Activated CD4-positive, alpha-beta T cell treated with anti-CD3 and anti-CD28 coated beads, Interleukin-2, amount 50 U/mL, for 24 hours (primary cell): ENCODE measurements at regions not wholly inside any gene's neighbourhood (a gene's known extent, or its start where the extent isn't known, plus 50 kb on each side); places are given as distances from the start of the nearest gene placed in this dataset.
"Not testable (repeated sequence)": the region's sequence is repeated elsewhere in the genome, so short reads cannot be mapped to it uniquely, and the experiment has no call there.

Experiments
- DNase-seq, 2 donors: peaks; one replicate each; pipeline ENCODE4 v3.0.0-alpha.2; 2020; ENCODE audit warnings: low read depth in 1 of 2, low spot score in 1 of 2

DNA sequence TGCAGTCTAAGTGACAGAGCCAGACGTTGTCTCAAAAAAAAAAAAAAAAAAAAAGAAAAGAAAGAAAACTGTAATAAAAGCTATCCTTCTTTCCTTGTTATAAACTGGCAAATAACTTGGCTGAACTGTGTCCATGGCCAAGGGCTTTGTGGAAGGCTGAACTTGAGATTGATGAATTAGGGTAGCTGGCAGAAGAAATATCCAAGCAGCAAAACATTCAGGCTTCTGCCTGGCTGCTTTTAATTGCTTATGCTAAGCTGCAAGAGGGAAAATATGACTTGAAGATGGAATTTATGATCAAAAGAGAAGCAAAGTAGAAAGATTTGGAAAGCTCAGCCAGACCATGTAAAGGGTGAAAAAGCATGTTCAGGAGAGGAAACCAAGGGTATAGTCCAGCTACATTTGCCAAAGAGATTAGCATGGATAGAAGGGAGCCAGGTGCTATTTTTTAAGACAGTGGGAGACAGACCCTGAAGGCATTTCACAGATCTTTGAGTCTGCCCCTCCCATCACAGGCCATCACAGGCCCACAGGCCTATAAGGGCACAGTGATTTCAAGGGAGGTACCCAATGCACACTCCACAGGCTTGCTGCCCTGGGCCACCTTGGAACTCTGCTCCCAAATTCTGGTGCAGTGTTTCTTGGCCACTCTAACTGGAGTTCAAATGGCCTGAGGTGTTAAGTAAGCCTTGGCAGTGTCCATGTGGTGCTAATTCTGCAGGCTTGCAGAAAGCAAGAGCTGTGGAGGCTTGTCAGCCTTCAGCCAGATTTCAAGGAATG lies 226.0 kb downstream of the AEBP2 start:
- DNase-seq: no peak

DNA sequence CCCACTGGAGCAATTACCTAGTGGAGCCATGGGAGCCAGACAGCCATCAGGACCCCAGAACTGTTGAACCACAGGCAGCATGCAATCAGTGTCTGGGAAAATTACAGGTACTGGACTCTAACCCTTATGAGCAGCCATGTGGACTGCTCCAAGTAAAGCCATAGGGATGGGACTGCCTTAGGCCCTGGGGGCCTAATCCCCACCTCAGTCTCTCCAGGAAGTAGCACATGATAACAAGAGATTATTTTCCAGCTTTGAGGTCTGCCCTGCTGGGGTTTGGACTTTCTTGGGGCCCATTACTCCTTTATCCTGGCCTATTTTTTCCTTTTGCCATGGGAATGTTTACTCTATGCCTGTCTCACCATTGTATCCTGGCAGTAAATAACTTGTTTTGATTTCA lies 226.8 kb downstream of the AEBP2 start:
- no peak for DNase-seq

DNA sequence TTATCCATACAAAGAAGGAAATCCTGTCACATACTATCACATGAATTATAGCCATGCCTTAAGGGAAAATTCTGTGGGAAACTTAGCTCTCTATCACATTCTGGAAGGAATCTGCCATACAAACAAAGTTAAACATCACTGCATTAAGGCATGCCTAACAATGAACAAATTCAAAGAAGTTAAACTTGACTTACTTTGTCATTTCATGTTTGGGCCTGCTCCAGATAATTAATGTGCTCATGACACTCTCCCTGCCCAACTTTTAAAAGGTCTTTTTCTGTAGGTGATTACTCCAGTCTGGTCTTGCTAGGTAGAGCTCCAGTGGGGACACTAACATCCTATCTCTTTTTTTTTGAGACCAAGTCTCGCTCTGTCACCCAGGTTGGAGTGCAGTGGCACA lies 230.5 kb downstream of the AEBP2 start:
- no peak for DNase-seq

DNA sequence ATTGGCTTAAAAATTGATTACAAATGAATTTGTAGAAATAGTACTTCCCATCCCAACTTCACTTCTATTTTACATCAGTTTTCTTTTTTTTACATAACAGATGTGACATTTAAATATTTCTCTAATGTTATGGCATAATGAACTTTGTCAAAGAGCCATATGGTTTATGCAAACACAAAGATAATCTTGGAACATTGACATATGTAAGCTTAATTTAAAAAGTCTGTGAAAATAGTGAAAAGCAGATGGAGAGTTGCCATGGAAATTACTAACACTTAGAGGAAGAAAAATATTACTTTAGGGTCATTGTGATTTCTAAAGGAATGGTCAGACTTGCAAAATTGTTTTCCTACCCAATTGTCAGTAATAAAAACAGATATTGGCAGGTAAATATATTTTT lies 232.4 kb downstream of the AEBP2 start:
- DNase-seq: no peak

DNA sequence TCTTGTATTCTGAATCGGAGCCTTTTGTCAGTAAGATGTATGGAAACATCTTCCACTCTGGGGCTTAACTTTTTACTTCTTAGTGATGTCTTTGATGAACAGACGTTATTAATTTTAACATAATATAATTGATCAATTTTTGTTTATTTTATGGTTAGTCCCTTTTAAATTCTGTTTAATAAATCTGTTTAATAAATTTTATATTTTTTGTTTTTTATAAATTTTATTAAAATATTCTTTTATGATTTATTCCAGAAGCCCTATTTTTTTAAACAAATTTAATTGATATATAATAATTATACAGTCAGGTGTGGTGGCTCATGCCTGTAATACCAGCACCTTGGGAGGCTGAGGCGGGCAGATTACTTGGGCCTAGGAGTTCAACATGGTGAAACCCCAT lies 235.1 kb downstream of the AEBP2 start:
- DNase-seq: no peak

DNA sequence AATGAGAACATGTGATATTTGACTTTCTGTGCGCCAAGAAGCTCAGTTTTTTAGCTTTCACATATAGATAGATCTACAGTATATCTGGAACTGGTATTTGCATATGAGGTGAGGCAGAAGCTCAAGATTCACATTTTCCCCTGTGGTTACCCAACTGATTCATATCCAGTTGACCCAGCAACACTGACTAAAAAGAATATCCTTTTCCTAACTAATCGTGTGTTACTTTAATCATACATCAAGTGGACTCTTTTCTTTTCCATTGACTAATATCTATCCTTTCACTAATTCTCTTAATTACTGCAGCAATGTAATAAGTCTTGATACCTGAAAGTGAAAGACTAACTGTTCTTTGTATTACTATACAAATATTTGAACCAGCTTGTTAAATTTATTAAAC lies 236.1 kb downstream of the AEBP2 start:
- DNase-seq: no peak

DNA sequence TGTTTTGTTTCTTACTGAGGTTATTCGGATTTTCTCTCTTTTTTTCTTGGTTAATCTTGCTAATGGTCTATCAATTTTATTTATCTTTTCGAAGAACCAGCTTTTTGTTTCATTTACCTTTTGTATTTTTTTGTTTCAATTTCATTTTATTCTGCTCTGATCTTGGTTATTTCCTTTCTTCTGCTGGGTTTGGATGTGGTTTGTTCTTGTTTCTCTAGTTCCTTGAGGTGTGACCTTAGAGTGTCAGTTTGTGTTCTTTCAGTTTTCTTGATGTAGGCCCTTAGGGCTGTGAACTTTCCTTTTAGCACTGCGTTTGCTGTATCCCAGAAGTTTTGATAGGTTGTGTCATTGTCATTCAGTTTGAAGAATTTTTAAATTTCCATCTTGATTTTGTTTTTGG lies 239.2 kb downstream of the AEBP2 start:
- DNase-seq: not testable (repeated sequence)

DNA sequence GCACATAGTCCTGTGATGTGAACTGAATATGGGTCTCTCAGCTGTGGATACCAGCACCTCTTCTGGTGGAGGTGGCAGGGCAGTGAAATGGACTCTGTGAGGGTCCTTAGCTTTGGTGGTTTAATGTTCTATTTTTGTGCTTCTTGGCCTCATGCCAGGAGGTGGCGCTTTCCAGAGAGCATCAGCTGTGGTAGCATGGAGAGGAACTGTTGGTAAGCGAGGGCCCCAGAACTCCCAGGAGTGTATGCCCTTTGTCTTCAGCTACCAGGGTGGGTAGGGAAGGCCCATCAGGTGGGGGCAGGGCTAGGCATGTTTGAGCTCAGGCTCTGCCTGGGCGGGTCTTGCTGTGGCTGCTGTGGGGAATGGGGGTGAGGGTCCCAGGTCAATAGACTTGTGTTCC lies 241.7 kb downstream of the AEBP2 start:
- DNase-seq: no peak

DNA sequence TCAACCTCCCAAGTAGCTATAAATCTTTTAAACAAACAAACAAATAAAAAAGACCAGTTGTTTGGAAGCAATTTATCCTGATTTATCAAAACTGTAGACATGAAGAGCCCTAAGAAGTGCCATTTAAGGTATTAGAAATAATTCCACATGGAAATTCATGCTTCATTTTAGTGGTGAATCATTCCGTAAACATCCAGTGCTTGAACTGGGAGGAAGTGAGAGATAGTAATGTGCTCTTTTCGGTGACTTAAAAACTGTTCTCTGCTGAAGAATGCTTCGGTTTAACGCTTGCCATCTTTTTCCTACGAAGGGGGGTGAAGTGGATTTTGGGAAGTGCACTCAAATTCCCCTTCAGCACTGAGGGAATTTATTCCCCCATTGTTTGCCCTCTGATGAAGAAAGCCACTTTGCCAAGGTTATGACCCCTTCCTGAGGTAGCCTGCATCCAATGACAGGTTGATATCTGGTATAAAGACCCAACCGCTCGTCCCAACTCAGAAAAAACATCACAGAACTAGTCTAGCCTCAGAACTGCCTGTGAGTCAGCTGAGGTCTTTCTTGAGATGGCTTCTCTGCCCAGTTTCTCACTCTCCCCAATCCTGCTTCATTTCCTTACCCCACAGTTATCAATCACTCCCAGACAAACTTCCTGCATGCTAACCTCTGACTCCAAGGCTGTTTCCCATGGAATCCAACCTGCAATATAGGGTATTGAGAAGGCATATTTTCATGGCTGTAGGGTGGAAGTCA lies 244.1 kb downstream of the AEBP2 start:
- DNase-seq: no peak

DNA sequence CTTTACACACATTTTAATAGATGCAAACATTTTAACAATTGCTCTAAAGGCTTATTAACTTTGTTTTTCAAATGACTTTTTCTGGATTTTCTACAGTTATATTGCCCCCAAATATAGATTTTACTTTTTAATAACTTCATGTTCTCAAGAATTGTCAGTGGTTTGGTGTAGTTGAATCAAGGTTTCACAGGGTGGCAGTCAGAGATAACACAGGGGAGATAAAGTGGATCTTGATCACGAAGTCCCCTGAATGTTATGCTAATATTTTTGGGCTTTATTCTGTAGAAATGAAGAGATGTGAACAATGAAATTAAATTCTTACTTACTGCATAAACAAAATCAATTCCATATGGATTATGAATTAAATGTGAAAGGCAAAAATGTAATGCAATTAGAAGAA lies 248.1 kb downstream of the AEBP2 start:
- no peak for DNase-seq

DNA sequence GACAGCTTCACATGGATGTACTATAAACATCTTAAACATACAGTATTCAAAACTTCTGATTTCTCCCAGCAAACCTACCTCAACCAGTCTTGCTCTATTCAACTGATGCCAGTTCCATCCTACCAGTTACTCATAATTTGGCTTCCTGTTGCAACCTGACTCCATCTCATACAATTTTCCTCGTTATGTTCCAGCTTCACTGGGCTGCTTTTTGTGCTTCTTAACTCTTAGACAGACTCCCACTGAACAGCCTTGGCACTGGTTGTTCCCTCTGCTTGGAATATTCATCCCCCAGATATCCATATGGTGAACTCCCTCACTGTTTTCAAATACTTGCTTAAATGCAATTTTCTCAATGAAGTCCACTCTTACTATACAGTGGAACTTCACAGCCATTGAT lies 249.2 kb downstream of the AEBP2 start:
- no peak for DNase-seq

DNA sequence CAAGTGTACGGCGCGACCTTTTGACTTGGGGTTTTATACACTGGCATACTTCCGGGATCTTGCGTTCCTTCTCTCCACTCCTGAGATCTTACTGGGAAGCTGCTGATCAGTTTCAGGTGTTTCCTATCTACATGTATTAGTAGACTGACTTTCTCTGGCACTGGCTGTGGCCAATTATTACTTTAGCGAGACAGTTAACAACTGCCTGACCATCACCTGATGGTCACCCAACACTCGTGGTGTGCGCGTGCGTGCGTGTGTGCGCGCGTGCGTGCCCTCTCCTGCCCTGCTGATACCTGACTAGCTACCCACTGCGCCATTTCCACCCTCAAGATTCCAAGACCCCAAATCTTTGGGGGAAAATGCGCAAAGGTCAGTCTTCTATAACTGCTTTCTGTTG lies 249.9 kb downstream of the AEBP2 start:
- DNase-seq: no peak

DNA sequence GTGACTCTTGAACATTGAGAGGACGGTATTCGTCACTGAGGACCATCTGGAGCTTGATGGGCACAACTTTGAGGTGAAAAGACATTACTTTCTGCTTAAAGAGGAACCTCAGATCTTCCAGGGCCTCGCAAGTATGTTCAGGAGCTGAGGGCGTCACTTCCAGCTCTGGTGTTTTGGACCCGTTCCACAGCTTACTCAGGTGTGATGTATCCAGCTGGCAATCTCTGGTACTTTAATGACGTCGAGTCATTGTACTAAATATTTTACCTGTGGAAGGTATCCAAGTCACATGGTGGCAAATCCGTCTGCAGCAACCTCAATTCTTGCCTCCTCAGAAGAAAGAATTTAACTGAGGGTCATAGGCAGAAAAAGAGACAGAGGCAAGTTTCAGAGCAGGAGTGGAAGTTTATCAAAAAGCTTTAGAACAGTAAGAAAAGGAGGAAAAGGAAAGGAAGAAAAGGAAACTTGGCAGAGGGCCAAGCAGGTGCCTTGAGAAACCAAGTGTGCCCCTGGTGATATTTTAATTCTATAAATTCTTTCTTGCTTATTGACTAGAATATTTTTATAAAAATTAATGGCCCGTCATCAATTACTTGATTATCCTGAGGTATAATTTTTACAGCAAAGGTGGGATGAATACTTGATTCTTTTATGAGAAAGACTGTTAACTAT lies 250.6 kb downstream of the AEBP2 start:
- no peak for DNase-seq

DNA sequence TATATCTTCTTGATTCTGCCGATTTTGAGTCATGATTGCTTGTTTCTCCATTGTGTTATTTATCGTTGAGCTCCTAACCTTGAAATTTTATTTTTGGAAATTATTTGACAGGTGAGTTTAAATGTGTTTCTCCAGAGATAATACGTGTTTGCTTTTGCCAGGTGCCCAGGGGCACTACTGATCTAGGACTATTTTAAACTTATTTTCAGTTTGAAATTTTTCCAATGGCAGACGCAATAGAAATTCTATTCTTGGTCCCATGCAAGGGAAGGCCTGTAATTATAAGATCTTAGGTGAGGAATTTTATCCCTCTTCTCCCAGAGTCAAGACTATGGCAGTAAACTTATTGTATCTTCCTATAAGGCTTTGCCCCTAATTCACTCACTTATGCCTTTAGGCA lies 252.8 kb downstream of the AEBP2 start:
- no peak for DNase-seq

DNA sequence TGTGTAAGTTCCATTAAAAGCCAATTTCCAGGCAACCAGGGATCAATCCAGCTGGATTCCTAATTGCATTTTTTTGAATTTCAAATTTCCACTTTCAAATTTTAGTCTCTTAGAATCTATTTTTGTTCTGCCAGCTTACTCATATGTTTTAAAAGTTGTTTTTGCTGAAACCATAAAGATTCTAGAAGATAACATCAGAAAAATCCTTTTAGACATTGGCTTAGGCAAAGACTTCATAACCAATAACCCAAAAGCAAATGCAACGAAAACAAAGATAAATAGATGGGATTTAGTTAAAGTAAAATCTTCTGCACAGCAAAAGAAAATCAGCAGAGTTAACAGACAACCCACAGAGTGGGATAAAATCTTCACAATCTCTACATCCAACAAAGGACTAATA lies 253.3 kb downstream of the AEBP2 start:
- DNase-seq: no peak

DNA sequence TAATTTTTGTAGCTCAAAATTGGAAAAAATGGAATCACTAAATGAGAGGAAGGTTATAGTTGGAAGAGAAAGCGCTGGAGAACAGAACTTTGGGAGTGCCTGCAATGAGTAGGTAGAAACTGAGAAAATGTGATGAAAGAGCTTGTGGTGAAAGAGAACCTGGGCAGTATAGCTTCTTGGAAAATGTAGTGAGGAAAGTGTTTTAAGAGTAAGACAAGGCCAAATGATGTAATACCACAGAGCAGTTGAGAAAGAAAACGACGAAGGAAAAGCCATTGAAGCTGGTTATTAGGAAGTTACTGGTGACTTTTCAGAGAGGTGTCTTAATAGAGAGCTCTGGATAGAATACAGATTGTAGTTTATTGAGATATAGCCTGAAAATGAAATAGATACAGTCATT lies 255.3 kb downstream of the AEBP2 start:
- no peak for DNase-seq

DNA sequence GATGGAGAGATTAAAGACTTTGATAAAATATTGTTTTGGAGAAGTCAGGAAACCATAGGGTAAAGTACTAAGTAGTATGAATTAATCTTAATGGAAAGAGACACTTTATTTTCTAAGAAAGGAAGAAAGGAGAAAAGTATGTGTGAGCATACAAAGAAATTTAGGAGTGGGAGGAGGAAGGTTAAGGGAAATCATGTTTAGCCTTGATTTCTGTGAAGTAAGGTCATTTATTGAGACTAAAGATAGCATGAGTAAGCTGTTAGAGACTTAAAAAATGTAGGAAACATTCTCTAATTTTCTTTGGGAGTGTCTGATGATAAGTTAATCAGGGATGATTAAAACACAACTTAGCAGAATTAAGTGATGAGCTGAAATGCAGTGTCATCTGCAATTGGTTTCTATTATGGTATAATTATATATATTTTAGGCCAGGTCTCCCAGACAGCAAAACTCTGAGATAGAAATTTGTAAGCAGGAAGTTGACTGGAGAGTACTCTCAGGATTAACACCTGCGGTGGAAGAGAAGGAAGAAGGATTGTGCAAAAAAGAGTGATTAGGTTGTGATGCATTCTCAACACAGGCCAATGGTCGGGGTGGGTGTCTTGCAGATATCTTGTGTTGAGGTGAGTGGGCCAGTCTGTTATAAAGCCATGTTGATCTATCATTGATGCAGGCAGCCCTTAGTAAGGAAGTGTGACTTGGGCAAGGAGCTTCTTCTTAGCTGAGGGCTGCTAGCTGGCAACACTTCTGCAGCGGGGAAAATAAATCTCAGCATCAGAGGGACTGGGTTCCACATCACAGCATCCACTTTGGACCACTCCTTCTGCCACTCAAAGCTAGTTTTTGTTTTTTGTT lies 256.2 kb downstream of the AEBP2 start:
- no peak for DNase-seq

DNA sequence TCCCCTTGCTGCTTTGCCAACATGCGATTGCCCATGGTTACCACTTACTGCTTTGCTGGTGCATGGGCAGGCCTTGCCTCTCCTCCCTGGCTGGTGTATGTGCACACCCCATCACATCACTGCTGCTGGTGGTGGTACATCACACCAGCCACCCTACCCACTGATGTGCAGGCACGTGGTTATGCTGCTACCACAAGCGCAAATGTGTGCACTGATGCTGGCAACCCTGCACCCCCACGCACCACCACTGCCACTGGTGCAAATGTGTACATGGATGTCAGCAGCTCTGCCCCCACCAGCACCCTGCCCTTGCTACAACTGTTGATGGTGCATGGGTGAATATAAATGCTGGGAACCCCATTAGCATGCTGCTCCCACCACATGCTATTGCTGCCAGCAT lies 261.7 kb downstream of the AEBP2 start:
- DNase-seq: no peak

DNA sequence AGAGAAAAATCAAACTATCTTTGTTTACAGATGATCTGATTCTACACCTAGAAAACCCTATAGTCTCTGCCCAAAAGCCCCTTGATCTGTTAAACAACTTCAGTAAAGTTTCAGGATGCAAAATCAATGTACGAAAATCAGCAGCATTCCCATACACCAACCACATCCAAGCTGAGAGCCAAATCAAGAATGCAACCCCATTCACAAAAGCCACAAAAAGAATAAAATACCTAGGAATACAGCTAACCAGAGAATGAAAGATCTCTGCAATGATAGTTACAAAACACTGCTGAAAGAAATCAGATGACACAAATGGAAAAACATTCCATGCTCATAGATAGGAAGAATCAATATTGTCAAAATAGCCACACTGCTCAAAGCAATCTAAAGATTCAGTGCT lies 265.7 kb downstream of the AEBP2 start:
- DNase-seq: no peak

DNA sequence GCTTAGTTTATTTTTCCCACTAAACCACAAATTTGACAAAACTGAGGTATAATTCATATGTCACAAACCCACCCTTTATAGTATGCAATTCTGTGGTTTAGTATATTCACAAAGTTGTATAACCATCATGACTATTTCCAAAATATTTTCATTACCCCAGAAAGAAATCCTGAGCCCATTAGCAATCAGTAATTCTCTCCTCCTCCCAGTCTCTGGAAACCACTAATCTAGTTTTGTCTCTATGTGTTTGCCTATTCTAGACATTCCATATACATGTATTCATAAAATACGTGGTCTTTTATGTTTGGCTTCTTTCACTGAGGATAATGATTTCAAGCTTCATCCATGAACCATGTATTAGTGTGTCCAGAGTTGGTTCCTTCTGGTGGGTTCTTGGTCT lies 267.6 kb downstream of the AEBP2 start:
- DNase-seq: no peak

DNA sequence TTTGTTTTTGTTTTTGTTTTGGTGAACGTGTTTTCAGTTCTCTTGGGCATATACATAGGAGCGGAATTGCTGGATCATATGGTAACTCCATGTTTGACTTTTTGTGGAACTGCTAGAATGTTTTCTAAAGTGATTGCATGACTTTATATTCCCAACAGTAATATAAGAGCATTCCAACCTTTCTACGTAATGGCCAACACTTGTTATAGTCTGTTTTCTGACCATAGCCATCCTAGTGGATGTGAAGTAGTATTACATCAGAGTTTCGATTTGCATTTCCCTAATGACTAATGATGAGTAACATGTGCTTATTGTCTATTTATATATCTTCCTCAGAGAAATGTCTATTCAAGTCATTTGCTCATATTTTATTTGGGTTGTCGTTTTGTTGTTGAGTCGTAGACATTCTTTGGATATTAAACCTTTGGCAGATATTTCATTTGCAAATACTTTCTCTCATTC lies 268.7 kb downstream of the AEBP2 start:
- DNase-seq: no peak
